ENCODE measurements at regions not wholly inside any gene's neighbourhood (a gene's known extent, or its start where the extent isn't known, plus 50 kb on each side); places are given as distances from the start of the nearest gene placed in this dataset.

DNA sequence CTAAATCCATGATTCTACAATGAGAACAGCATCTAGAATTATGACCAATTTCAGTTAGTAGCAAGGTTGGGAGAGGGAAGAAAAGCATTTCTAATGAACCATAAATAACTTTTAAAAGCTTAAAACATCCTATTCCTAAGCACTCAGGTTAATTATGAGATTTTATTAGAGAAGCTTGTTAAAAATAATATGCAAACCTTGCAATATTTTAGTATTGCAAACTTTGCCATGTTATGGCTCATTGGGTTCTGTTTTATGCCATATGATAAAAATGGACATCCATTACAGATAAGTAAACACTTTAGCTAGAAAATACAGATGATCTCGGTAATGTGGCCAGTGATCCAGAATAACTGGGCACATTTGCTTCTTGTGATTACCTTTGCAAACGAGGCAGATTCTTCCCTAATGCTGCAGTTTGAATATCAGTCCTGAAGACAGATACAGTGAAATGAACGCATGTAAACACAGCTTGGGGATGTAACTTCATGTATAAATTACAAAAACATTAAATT, 447.0 kb downstream of the PLK2 start:
- TF ChIP-seq, protein P1, sequence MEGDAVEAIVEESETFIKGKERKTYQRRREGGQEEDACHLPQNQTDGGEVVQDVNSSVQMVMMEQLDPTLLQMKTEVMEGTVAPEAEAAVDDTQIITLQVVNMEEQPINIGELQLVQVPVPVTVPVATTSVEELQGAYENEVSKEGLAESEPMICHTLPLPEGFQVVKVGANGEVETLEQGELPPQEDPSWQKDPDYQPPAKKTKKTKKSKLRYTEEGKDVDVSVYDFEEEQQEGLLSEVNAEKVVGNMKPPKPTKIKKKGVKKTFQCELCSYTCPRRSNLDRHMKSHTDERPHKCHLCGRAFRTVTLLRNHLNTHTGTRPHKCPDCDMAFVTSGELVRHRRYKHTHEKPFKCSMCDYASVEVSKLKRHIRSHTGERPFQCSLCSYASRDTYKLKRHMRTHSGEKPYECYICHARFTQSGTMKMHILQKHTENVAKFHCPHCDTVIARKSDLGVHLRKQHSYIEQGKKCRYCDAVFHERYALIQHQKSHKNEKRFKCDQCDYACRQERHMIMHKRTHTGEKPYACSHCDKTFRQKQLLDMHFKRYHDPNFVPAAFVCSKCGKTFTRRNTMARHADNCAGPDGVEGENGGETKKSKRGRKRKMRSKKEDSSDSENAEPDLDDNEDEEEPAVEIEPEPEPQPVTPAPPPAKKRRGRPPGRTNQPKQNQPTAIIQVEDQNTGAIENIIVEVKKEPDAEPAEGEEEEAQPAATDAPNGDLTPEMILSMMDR (conservative IDR thresholded peaks at IDR 0.05) = no peak
- no peak for TF ChIP-seq ZFX (IDR thresholded peaks at IDR 0.05)
- no peak overlapping the region for H3K27ac ChIP-seq

DNA sequence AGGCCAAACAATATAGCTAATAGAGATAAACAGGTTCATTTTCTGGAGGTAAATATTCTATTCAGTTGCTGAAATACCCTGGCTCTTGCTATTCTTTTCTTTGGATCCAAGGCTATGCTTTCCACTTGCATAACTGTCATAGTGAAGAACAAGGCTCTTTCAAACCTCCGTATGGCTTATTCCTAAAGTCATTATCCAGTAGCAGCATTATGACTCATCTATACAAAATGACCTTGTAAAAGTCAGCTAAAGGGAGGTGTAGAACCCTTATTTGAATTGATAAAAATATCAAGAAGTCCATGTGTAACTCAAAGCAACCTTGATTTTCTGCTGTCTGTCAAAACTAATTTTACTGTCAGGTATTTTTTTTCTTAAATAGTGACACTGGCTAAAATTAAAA, 447.8 kb downstream of the PLK2 start:
- TF ChIP-seq, protein P1 (conservative IDR thresholded peaks at IDR 0.05) = no peak
- TF ChIP-seq ZFX (IDR thresholded peaks at IDR 0.05) = no peak
- no peak overlapping the region for H3K27ac ChIP-seq

DNA sequence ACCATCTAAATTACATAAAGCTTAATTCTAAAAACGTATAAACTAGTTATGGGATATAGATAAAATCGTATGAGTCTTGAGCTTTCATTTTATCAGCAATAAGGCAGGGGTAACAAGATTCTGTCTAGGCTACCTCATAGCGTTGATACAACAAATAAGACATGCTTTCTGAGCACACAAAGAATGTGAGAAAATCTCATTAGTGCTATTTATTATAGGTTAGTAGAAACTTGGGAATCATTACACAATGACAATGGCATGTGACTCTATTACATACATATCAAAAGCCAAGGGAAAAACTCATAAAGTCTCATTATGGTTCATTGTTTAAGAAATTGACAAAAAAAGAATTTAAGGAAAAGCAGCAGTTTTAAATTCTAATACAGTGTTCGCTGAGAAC, 448.6 kb downstream of the PLK2 start:
- no peak for TF ChIP-seq ZFX (IDR thresholded peaks at IDR 0.05)
- TF ChIP-seq, protein P1 (conservative IDR thresholded peaks at IDR 0.05) = no peak
- H3K27ac ChIP-seq = no peak overlapping the region

DNA sequence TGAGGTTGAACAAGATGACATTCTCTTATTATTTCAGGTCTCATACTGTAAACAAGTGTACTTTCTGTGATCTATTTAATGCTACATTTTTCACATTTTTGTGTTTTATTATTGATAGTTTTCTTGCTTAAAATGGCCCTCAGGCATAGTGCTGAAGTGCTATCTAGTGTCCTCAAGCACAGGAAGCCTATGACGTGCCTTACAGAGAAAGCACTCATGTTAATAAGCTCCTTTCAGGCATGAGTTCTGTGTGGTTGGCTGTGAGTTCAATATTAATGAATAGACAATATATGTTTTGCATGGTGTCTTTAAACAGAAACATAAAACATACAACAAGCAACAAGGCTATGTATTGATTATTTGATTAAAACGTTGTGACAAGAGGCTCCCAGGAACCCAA, 450.1 kb downstream of the PLK2 start:
- H3K27ac ChIP-seq = no peak overlapping the region
- TF ChIP-seq, protein P1 (conservative IDR thresholded peaks at IDR 0.05) = no peak

DNA sequence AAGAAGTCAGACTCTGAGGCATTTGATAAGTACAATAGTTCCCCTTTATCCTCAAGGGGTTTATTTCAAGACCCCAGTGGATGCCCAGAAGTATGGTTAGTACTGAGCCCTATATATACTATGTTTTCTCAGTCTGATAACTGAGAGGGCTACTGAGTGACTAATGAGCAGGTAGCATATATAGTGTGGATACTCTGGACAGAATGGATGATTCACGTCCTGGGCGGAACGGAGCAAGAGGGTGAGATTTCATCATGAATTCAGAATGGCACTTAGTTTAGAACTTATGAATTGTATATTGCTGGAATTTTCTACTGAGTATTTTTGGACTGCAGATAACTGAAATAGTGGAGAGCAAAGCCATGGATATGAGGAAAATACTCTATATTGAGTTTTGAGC, 457.6 kb downstream of the PLK2 start:
- TF ChIP-seq ZFX (IDR thresholded peaks at IDR 0.05) = no peak
- TF ChIP-seq, protein P1 (conservative IDR thresholded peaks at IDR 0.05) = no peak

DNA sequence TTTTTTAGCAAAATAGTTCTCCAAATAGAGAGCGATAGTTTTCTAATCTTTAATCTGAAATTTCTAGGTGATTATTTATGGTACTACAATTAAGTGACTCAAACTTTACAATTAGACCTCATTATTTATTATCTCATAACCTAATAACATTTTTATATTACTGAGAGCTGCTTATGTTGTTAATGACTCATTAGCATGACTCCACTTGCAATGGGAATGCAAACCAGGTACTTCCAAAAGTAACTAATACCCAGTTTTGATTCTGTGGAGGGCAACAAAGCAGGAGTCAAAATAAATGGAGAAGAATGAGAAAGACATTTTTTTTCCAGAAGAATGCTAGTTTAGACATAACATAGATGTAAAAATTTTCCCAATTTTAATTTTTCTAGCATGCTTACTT, 466.0 kb downstream of the PLK2 start:
- TF ChIP-seq, protein P1 (conservative IDR thresholded peaks at IDR 0.05) = no peak
- no peak for TF ChIP-seq ZFX (IDR thresholded peaks at IDR 0.05)
- H3K27ac ChIP-seq = no peak overlapping the region

More for the DNA sequence above, 457.6 kb downstream of the PLK2 start:
- H3K27ac ChIP-seq = no peak overlapping the region

DNA sequence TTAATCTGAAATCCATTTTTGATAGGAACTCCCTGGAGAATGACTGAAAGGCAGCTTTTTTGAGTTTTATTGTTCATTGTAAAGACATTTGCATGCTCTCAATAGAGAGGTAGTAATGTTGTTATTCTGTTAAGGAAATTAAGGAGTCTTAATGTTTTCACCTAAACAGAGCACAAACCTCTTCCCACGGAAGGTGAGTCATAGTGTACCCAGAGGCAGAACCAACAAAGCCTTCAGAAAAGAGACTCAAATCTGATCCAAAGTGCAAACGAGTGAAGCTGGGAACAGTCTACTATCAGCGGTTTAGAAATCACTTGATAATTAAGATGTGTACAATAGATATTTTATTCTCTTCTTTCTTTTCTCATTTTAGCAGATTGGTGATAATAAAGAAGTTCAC, 470.5 kb downstream of the PLK2 start:
- TF ChIP-seq, protein P1 (conservative IDR thresholded peaks at IDR 0.05) = no peak
- TF ChIP-seq ZFX (IDR thresholded peaks at IDR 0.05) = no peak
- no peak overlapping the region for H3K27ac ChIP-seq
